Activated T-helper 17 cell treated with anti-CD3 and anti-CD28 coated beads, Interleukin-2, amount 50 U/mL, for 72 hours (primary cell): ENCODE measurements at regions not wholly inside any gene's neighbourhood (a gene's known extent, or its start where the extent isn't known, plus 50 kb on each side); places are given as distances from the start of the nearest gene placed in this dataset.

ENCODE experiments used
- ATAC-seq: fragments of 150-1000 bp; cut with Tn5 transposase; replicated peaks from 2 replicates; pipeline ENCODE4 v1.10.0; 2021; ENCODE audit warnings: mild to moderate bottlenecking, moderate library complexity
- H3K27ac Mint-ChIP-seq: one replicate; pipeline ENCODE4 v1.8.0; 2022; ENCODE audit warnings: mixed read lengths
- H3K27me3 Mint-ChIP-seq: one replicate; pipeline ENCODE4 v1.8.0; 2022; ENCODE audit warnings: mixed read lengths
- H3K36me3 Mint-ChIP-seq: one replicate; pipeline ENCODE4 v1.8.0; 2022; ENCODE audit warnings: low read depth, mild to moderate bottlenecking, mixed read lengths
- H3K4me1 Mint-ChIP-seq: one replicate; pipeline ENCODE4 v1.8.0; 2022; ENCODE audit warnings: mixed read lengths
- H3K4me3 Mint-ChIP-seq: one replicate; pipeline ENCODE4 v1.8.0; 2022; ENCODE audit warnings: mild to moderate bottlenecking, mixed read lengths
- H3K9me3 Mint-ChIP-seq: one replicate; pipeline ENCODE4 v1.8.0; 2022; ENCODE audit warnings: mixed read lengths

DNA sequence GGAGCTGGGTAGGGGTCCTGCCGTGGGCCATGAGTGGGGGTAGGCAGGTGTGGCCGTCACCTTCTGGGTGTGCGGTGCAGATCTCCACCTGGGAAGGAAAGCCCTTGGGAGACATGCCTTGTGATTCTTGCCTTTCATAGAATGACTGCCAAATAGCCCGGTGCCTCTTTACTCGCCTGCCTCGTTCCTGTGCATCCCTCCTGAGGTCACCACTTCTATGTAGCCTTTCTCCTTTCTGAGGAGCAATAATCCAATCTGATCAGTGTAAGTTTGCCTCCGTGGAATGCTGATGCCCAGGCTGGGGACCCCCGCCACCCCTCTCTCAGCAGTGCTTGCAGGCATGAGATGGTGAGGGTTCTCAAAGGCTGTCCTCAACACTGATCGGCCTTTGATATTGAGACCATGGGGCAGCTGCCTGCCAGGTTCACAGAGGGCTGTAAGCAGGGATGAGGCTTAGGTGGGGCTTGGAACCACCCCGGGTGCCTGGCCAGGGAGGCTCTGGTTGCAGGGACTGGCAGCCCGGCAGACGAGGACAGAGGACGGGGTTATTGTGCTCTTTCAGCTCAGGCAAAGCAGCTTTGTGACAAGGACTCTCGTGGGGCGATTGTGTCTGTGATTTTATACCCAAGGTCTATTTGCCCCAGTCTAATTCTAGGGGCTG, 86.1 kb upstream of the WNT7B start:
- Mint-ChIP-seq H3K27ac (peak overlapping the region; percentile 27), H3K27me3 (no peaks in the 10 kb centered on the region), H3K9me3 (no peaks in the 10 kb centered on the region), H3K4me1 (peaks cover 22% of the 10 kb centered on the region), H3K36me3 (peaks cover 6% of the 10 kb centered on the region), H3K4me3 (no peak overlapping the region)
- no peak for ATAC-seq

DNA sequence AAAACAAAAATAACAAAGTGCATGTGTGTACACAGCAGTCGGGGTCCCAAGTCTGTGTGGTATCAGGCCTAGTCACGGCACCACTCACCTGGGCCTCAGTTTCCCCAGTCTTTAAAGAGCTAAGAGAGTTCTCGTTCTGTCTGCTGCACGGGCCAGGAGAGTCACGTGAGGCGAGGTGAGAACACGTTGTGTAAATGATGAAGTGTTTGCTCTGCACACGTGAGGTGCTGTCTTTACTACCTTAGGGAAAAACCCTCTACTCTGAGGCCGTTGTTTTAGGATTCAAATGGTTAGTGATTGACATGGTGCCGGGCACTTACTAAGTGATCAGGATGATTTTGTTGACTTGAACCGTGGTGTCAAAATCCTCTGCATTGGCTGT, 86.5 kb upstream of the PPARA start:
- no peak overlapping the region for H3K27ac Mint-ChIP-seq
- H3K27me3 Mint-ChIP-seq: no peaks in the 10 kb centered on the region
- H3K36me3 Mint-ChIP-seq: peaks cover 6% of the 10 kb centered on the region
- H3K9me3 Mint-ChIP-seq: no peaks in the 10 kb centered on the region
- ATAC-seq: no peak
- peaks cover 25% of the 10 kb centered on the region for H3K4me1 Mint-ChIP-seq
- H3K4me3 Mint-ChIP-seq: no peak overlapping the region

GRCh38 chr22:46064228-46064965, 85.9 kb upstream of the PPARA start:
- Mint-ChIP-seq H3K9me3 (no peaks in the 10 kb centered on the region), H3K27me3 (no peaks in the 10 kb centered on the region), H3K4me3 (no peak overlapping the region), H3K4me1 (peaks cover 25% of the 10 kb centered on the region), H3K36me3 (peaks cover 6% of the 10 kb centered on the region), H3K27ac (peak overlapping the region; percentile 61)
- ATAC-seq: no peak

DNA sequence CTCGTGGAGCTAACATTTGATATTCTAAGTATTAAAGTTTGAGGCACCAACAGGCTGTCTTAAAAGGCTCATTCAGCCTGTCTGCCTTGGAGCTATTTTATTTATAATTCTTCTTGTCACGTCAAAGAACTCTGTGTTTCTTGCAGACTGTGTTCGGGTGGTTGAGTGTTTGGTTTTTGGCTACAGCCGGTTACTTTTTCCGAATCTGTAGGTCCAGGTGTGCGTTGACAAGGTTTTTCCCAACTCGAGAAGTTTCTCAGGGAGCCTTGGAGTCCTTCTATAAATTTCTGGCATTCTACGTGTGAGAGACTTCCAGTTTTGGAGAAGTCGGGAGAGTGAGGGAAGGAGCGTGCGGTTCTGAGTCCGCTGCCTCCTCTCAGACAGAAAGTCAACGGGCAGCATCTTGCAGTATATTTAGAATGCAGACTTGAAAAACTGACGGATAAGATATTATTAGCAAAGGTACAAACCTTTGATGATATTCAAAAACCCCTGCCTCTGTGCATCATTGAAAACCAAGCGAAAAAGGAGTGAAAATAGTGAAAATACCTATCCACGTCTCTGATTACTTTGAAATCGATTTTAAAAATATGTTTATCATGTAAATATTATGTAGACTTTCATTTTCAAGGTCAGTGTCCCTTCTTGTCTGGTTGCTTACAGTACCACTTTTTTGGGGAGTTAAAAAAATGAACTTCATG, 85.2 kb upstream of the PPARA start:
- Mint-ChIP-seq H3K27ac (peak overlapping the region; percentile 61), H3K36me3 (peaks cover 6% of the 10 kb centered on the region), H3K9me3 (no peaks in the 10 kb centered on the region), H3K4me1 (peaks cover 24% of the 10 kb centered on the region), H3K27me3 (no peaks in the 10 kb centered on the region), H3K4me3 (no peak overlapping the region)
- no peak for ATAC-seq

DNA sequence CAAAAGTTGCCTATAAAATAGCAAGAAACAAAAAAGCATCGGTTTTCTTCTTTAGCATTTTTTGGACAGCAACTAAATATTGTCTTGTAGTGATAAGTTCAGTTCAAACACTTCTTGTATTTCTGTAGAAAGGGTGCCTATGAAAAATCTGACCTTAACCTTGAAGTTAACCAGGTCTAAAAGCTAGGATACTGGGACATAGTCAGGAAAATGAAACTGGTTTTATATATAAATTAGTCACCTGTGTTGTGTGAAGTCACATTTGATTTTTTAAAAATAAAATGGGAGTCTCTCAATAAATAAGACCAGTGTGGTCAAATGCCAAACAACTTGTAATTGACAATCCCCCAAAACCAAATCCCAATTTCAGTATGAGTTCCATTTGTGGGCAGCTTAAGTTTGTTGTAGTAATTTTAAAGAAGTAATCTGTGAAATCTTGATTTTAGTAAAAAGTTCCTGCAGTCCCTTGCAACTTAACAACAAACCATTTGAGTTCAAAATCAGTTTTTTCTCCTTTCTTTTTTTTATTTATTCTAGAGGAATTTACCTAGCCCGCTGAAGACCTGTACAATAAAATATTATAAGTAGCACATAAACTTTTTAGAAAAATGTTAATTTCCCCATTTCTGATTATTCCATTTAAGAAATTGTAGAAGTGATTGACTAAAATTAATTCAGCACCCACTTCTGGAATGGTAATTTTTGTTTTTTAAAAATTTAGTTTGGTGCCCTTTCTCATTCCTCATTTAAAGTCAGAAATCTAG, 84.5 kb upstream of the PPARA start:
- no peak for ATAC-seq

GRCh38 chr22:46066691-46067090, 83.6 kb upstream of the PPARA start:
- Mint-ChIP-seq H3K36me3 (peaks cover 6% of the 10 kb centered on the region), H3K4me1 (peaks cover 24% of the 10 kb centered on the region), H3K4me3 (peak overlapping the region; percentile 28), H3K27ac (peak overlapping the region; percentile 72), H3K27me3 (no peaks in the 10 kb centered on the region), H3K9me3 (no peaks in the 10 kb centered on the region)
- ATAC-seq: no peak

More for the DNA sequence above, 84.5 kb upstream of the PPARA start:
- Mint-ChIP-seq H3K27me3 (no peaks in the 10 kb centered on the region), H3K9me3 (no peaks in the 10 kb centered on the region), H3K36me3 (peaks cover 6% of the 10 kb centered on the region), H3K27ac (no peak overlapping the region), H3K4me3 (no peak overlapping the region), H3K4me1 (peaks cover 24% of the 10 kb centered on the region)

GRCh38 chr22:46067159-46068111, 82.9 kb upstream of the PPARA start:
- Mint-ChIP-seq H3K9me3 (no peaks in the 10 kb centered on the region), H3K27me3 (no peaks in the 10 kb centered on the region), H3K36me3 (peaks cover 3% of the 10 kb centered on the region), H3K4me3 (peak overlapping the region; percentile 89), H3K27ac (peak overlapping the region; percentile 72), H3K4me1 (peaks cover 21% of the 10 kb centered on the region)
- no peak for ATAC-seq

- H3K4me1 Mint-ChIP-seq: peaks cover 26% of the 10 kb centered on the region
- peak overlapping the region; percentile 89 for H3K4me3 Mint-ChIP-seq
- H3K36me3 Mint-ChIP-seq: peaks cover 5% of the 10 kb centered on the region
- no peaks in the 10 kb centered on the region for H3K27me3 Mint-ChIP-seq
- H3K9me3 Mint-ChIP-seq: no peaks in the 10 kb centered on the region
- no peak overlapping the region for H3K27ac Mint-ChIP-seq
- ATAC-seq: no peak
These were observed 82.1 kb upstream of the PPARA start for GRCh38 chr22:46068181-46068592.

- Mint-ChIP-seq H3K27ac (peak overlapping the region; percentile 89), H3K36me3 (peaks cover 5% of the 10 kb centered on the region), H3K27me3 (no peaks in the 10 kb centered on the region), H3K4me1 (peaks cover 29% of the 10 kb centered on the region), H3K9me3 (no peaks in the 10 kb centered on the region), H3K4me3 (peak overlapping the region; percentile 89)
- no peak for ATAC-seq
These were observed 81.5 kb upstream of the PPARA start for GRCh38 chr22:46068593-46069491.

GRCh38 chr22:46069521-46070214, 80.7 kb upstream of the PPARA start:
- H3K27ac Mint-ChIP-seq: peak overlapping the region; percentile 89
- H3K9me3 Mint-ChIP-seq: no peaks in the 10 kb centered on the region
- H3K4me1 Mint-ChIP-seq: peaks cover 30% of the 10 kb centered on the region
- peak; percentile 6 for ATAC-seq
- H3K36me3 Mint-ChIP-seq: peaks cover 5% of the 10 kb centered on the region
- peak overlapping the region; percentile 89 for H3K4me3 Mint-ChIP-seq
- no peaks in the 10 kb centered on the region for H3K27me3 Mint-ChIP-seq

DNA sequence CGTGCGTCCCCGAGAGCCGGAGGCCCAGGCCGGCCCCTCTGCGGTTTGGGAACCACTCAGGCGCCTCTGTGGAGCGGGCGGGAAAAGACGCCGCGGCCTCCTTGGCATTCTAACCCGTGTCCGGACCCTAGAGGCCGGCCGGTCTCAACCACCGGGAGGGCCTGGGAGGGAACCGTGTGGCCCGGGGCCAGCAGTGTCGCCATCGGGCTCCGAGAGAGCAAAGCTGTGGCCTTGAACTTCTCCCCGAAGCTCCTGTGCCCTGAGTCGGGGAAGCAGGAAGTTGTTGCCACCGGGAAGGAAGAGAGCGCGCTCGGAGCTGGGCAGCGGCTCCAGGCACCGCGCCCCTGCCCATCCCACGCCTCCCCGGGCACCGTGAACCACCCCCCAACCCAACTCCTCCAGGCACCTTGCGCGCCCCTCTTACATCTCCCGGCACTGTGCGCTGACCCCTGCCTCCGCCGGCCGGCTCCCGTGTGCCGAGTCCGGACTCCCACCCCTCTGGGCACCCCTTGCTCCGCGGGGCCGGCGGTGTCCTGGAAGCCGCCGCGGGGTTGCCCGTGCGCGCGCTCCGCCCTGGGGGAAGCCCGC, 80.0 kb upstream of the PPARA start:
- no peaks in the 10 kb centered on the region for H3K27me3 Mint-ChIP-seq
- H3K4me1 Mint-ChIP-seq: peaks cover 30% of the 10 kb centered on the region
- no peaks in the 10 kb centered on the region for H3K9me3 Mint-ChIP-seq
- peak overlapping the region; percentile 89 for H3K27ac Mint-ChIP-seq
- H3K4me3 Mint-ChIP-seq: peak overlapping the region; percentile 89
- H3K36me3 Mint-ChIP-seq: peaks cover 5% of the 10 kb centered on the region
- peak; percentile 50 for ATAC-seq

DNA sequence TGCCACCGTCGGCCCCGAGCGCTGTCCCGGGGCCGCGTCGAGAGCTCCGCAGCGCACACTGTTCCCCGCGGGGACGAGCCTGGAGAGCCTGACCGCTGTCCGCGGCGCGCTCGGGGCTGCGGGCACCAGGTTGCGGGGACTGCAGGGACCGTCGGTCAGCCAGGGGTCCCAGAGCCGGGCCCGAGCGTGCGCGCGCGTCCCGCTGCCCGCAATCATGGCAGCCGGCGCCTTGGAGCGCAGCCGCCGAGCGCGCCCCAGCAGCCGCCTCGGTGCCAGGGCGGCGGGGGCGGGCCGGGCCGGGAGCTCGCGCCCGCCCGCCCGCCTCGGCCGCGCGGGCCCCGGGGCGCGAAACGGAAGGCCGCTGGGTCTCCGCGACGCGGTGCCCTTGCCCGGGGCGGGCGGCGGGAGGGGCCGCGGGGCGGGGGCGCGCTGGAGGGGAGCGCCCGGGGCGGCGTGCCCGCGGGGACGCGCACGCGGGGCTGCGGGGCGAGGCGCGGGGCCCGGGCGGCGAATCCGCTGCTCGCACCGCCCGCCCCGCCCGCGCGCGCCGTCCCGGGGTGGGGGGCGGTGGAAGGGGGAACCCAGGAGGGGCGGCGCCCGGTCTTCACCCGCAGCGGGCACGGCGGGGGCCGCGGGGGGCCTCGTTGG, 79.4 kb upstream of the PPARA start:
- Mint-ChIP-seq H3K27ac (no peak overlapping the region), H3K4me1 (peaks cover 32% of the 10 kb centered on the region), H3K27me3 (no peaks in the 10 kb centered on the region), H3K9me3 (no peaks in the 10 kb centered on the region), H3K4me3 (peak overlapping the region; percentile 89), H3K36me3 (peaks cover 10% of the 10 kb centered on the region)
- ATAC-seq: peak; percentile 51
